CD4-positive, alpha-beta T cell (primary cell): ENCODE measurements at regions not wholly inside any gene's neighbourhood (a gene's known extent, or its start where the extent isn't known, plus 50 kb on each side); places are given as distances from the start of the nearest gene placed in this dataset.

ENCODE experiments used
- ATAC-seq: fragments of 200-7000 bp; cut with Tn5 transposase; one replicate; pipeline ENCODE4 v1.10.0; 2022; ENCODE audit warnings: mild to moderate bottlenecking; ENCODE audit not compliant: poor library complexity
- CTCF ChIA-PET: fragments of 350-600 bp; sonication (Branson Sonifier 250); formaldehyde crosslinking; loops from one replicate; lab custom pipeline; 2021; ENCODE audit warnings: antibody characterized with exemption, inconsistent platforms; lab: Charles Lee
- POLR2A ChIA-PET: fragments of 350-600 bp; sonication (Branson Sonifier 250); formaldehyde crosslinking; loops from one replicate; lab custom pipeline; 2021; ENCODE audit warnings: antibody characterized with exemption, inconsistent platforms; lab: Charles Lee
- DNase-seq, 14 experiments: peaks; one replicate each; pipeline ENCODE4 v3.0.0-alpha.2; 2013 to 2020; ENCODE audit warnings: mixed read lengths in 2 of 14
- H3K27ac ChIP-seq, 2 donors: one replicate each; pipeline versions ENCODE4 v1.5.1 to v1.7.0; 2013; ENCODE audit warnings: low read length in 2 of 2, low read depth in 1 of 2, mild to moderate bottlenecking in 1 of 2
- H3K27me3 ChIP-seq, 2 experiments: 1 replicate in 1 of 2; 2 replicates in 1 of 2; pipeline versions ENCODE4 v1.6.1 to v1.7.0; 2013; ENCODE audit warnings: low read length in 2 of 2, control low read depth in 1 of 2, mild to moderate bottlenecking in 1 of 2, moderate library complexity in 1 of 2; ENCODE audit not compliant: insufficient read depth in 2 of 2, control insufficient read depth in 1 of 2
- H3K36me3 ChIP-seq: one replicate; pipeline ENCODE4 v1.6.1; 2013; ENCODE audit warnings: low read length, control low read depth; ENCODE audit not compliant: insufficient read depth
- H3K4me1 ChIP-seq: one replicate; pipeline ENCODE4 v1.6.1; 2013; ENCODE audit warnings: low read length, control low read depth; ENCODE audit not compliant: insufficient read depth
- H3K4me3 ChIP-seq: one replicate; pipeline ENCODE4 v1.5.1; 2013; ENCODE audit warnings: mild to moderate bottlenecking, low read length, moderate library complexity
- H3K9me3 ChIP-seq, 2 experiments: 1 replicate in 1 of 2; 2 replicates in 1 of 2; pipeline versions ENCODE4 v1.6.1 to v1.7.0; 2013; ENCODE audit warnings: low read length in 2 of 2, mild to moderate bottlenecking in 2 of 2, control low read depth in 1 of 2, moderate library complexity in 1 of 2; ENCODE audit not compliant: control insufficient read depth in 1 of 2, insufficient read depth in 1 of 2
- H3K27ac Mint-ChIP-seq: one replicate; pipeline ENCODE4 v1.8.0; 2020; ENCODE audit warnings: mixed read lengths
- H3K27me3 Mint-ChIP-seq: one replicate; pipeline ENCODE4 v1.8.0; 2021; ENCODE audit warnings: mixed read lengths
- H3K36me3 Mint-ChIP-seq: one replicate; pipeline ENCODE4 v1.8.0; 2021; ENCODE audit warnings: low read depth, mixed read lengths
- H3K4me1 Mint-ChIP-seq: one replicate; pipeline ENCODE4 v1.8.0; 2021; ENCODE audit warnings: low read depth, mixed read lengths
- H3K4me3 Mint-ChIP-seq: one replicate; pipeline ENCODE4 v1.8.0; 2020; ENCODE audit warnings: mild to moderate bottlenecking, mixed read lengths
- H3K9me3 Mint-ChIP-seq: one replicate; pipeline ENCODE4 v1.8.0; 2020; ENCODE audit warnings: mixed read lengths
- CTCF ChIP-seq: fragments of 200-600 bp; IDR thresholded peaks from one replicate; pipeline ENCODE4 v1.8.0; 2022; ENCODE audit warnings: antibody characterized with exemption, mild to moderate bottlenecking
- intact Hi-C, 2 experiments: fragments of 100-400 bp; cut with DNase I in 1 of 2; cut with micrococcal nuclease in 1 of 2; formaldehyde crosslinking; loops; one replicate each; pipeline versions ENCODE4 v1.15.1 to v1.9.0; 2023 to 2025; cut with DNase I, micrococcal nuclease

- Mint-ChIP-seq H3K36me3 (no peaks in the 10 kb centered on the region), H3K27me3 (peaks cover 29% of the 10 kb centered on the region), H3K9me3 (no peaks in the 10 kb centered on the region), H3K4me1 (no peaks in the 10 kb centered on the region), H3K4me3 (no peak overlapping the region), H3K27ac (no peak overlapping the region)
- Histone ChIP-seq H3K27ac (no peak overlapping the region), H3K36me3 (no peaks in the 10 kb centered on the region), H3K4me3 (no peak overlapping the region), H3K9me3 (no peaks in the 10 kb centered on the region), H3K4me1 (no peaks in the 10 kb centered on the region), H3K27me3 (peaks cover 3% of the 10 kb centered on the region in 2 experiments)
- intact Hi-C loops = no loop called here
- no peak for TF ChIP-seq CTCF
- no peak for ATAC-seq
- DNase-seq = no peak
- ChIA-PET CTCF (no interaction called here), POLR2A (no interaction called here)
These were observed 368.2 kb upstream of the ROPN1 start for GRCh38 chr3:124360155-124360554.

GRCh38 chr3:124360563-124360962 is 368.6 kb upstream of the ROPN1 start:
- H3K9me3 ChIP-seq = no peaks in the 10 kb centered on the region
- no peaks in the 10 kb centered on the region for H3K4me1 Mint-ChIP-seq
- no peak overlapping the region for H3K27ac ChIP-seq
- H3K27me3 Mint-ChIP-seq = peaks cover 29% of the 10 kb centered on the region
- no peak overlapping the region for H3K4me3 ChIP-seq
- H3K27ac Mint-ChIP-seq = no peak overlapping the region
- TF ChIP-seq CTCF = no peak
- POLR2A ChIA-PET = no interaction called here
- CTCF ChIA-PET = no interaction called here
- H3K9me3 Mint-ChIP-seq = no peaks in the 10 kb centered on the region
- intact Hi-C loops = no loop called here
- H3K27me3 ChIP-seq = peaks cover 3% of the 10 kb centered on the region in 2 experiments
- no peaks in the 10 kb centered on the region for H3K36me3 Mint-ChIP-seq
- no peak overlapping the region for H3K4me3 Mint-ChIP-seq
- ATAC-seq (no peak), DNase-seq (no peak)
- H3K4me1 ChIP-seq = no peaks in the 10 kb centered on the region
- no peaks in the 10 kb centered on the region for H3K36me3 ChIP-seq

- no peaks in the 10 kb centered on the region for H3K36me3 ChIP-seq
- no peak overlapping the region for H3K27ac ChIP-seq
- peaks cover 29% of the 10 kb centered on the region for H3K27me3 Mint-ChIP-seq
- peaks cover 3% of the 10 kb centered on the region in 2 experiments for H3K27me3 ChIP-seq
- no peak overlapping the region for H3K4me3 Mint-ChIP-seq
- TF ChIP-seq CTCF = no peak
- DNase-seq (no peak), ATAC-seq (no peak)
- ChIA-PET POLR2A (no interaction called here), CTCF (no interaction called here)
- H3K4me1 ChIP-seq = no peaks in the 10 kb centered on the region
- H3K4me1 Mint-ChIP-seq = no peaks in the 10 kb centered on the region
- no peaks in the 10 kb centered on the region for H3K36me3 Mint-ChIP-seq
- H3K4me3 ChIP-seq = no peak overlapping the region
- no peaks in the 10 kb centered on the region for H3K9me3 ChIP-seq
- intact Hi-C loops = no loop called here
- H3K27ac Mint-ChIP-seq = no peak overlapping the region
- H3K9me3 Mint-ChIP-seq = no peaks in the 10 kb centered on the region
These were observed 368.7 kb upstream of the UMPS start for GRCh38 chr3:124361566-124361965.
